ENCODE measurements at regions not wholly inside any gene's neighbourhood (a gene's known extent, or its start where the extent isn't known, plus 50 kb on each side); places are given as distances from the start of the nearest gene placed in this dataset.

GRCh38 chr5:114243972-114244317, 117.9 kb upstream of the KCNN2 start (continued):
- TF ChIP-seq ZBTB33 (IDR thresholded peaks at IDR 0.05; ENCODE audit: extremely low read depth, insufficient replicate concordance, low read length) (no peak), CBX3 (IDR thresholded peaks at IDR 0.05; ENCODE audit: low read depth) (no peak), TCF7L2 (IDR thresholded peaks at IDR 0.05; ENCODE audit: borderline replicate concordance, extremely low read depth, insufficient read depth, insufficient read length) (no peak)

- TF ChIP-seq SIN3A (IDR thresholded peaks at IDR 0.05; ENCODE audit: low read depth): no peak
- no peak for TF ChIP-seq YY1 (IDR thresholded peaks at IDR 0.05; ENCODE audit: extremely low read depth, insufficient replicate concordance, low read depth, low read length)
- TF ChIP-seq CTCF (IDR thresholded peaks at IDR 0.05 in 2 of 3, conservative IDR thresholded peaks at IDR 0.05 in 1 of 3; ENCODE audit: borderline replicate concordance in 1 of 3, insufficient read depth in 1 of 3, low read depth in 2 of 3, low read length in 2 of 3): no peak
- no peak for TF ChIP-seq ATF3 (IDR thresholded peaks at IDR 0.05)
- TF ChIP-seq FOSL1 (IDR thresholded peaks at IDR 0.05; ENCODE audit: low read depth): no peak
- no peak for TF ChIP-seq EZH2 (IDR thresholded peaks at IDR 0.05)
- no peak for TF ChIP-seq SP1 (IDR thresholded peaks at IDR 0.05; ENCODE audit: low read depth)
- TF ChIP-seq ZNF274 (IDR thresholded peaks at IDR 0.05; ENCODE audit: low read depth, low read length): no peak
- no peak for TF ChIP-seq RAD21 (IDR thresholded peaks at IDR 0.05; ENCODE audit: low read depth)
- TF ChIP-seq JUND (IDR thresholded peaks at IDR 0.05): no peak
- no peak for TF ChIP-seq ZBTB33 (IDR thresholded peaks at IDR 0.05; ENCODE audit: extremely low read depth, insufficient replicate concordance, low read length)
- no peak for TF ChIP-seq EGR1 (IDR thresholded peaks at IDR 0.05; ENCODE audit: low read depth)
- Histone ChIP-seq H2AFZ (ENCODE audit: low read depth, low read length, poor library complexity, severe bottlenecking) (no peak overlapping the region), H4K20me1 (ENCODE audit: insufficient read depth) (no peaks in the 10 kb centered on the region), H3K27ac (ENCODE audit: low read depth, low read length) (no peak overlapping the region), H3K4me3 (replicated peaks in 1 of 2; ENCODE audit: low read depth in 1 of 2, low read length in 2 of 2) (no peak overlapping the region), H3K27me3 (ENCODE audit: insufficient read depth, low read length) (peaks cover 12% of the 10 kb centered on the region; the same call in 1 of the 2 replicates), H3K36me3 (ENCODE audit: control insufficient read depth in 1 of 2, insufficient read depth in 2 of 2, low read length in 2 of 2) (no peaks in the 10 kb centered on the region), H3K9me3 (ENCODE audit: control insufficient read depth in 1 of 2, insufficient read depth in 1 of 2, low read depth in 1 of 2, low read length in 2 of 2) (no peaks in the 10 kb centered on the region), H3K9ac (ENCODE audit: low read length) (no peak overlapping the region), H3K79me2 (ENCODE audit: insufficient read depth, low read length) (no peaks in the 10 kb centered on the region), H3K4me1 (ENCODE audit: control insufficient read depth in 1 of 2, insufficient read depth in 2 of 2, low read length in 2 of 2) (no peaks in the 10 kb centered on the region), H3K9me2 (ENCODE audit: insufficient read depth) (no peaks in the 10 kb centered on the region), H3K4me2 (ENCODE audit: low read length) (no peak overlapping the region)
- no TSS peak for BruUV-seq (replicated peaks)
- ChIA-PET RAD21 (ENCODE audit: low non-redundant PET in 1 of 2, low total read pairs in 2 of 2, uncharacterized antibody in 2 of 2, unreplicated experiment in 2 of 2) (no interaction called here), POLR2A (no interaction called here), CTCF (no interaction called here)
- intact Hi-C loops (cut with micrococcal nuclease): no loop called here
- ATAC-seq (no peak), DNase-seq (ENCODE audit: low read depth, low spot score) (no peak)
These were observed 112.0 kb upstream of the KCNN2 start for GRCh38 chr5:114249823-114250222.
